Natural killer cell (primary cell): ENCODE measurements at regions not wholly inside any gene's neighbourhood (a gene's known extent, or its start where the extent isn't known, plus 50 kb on each side); places are given as distances from the start of the nearest gene placed in this dataset.

ENCODE experiments used
- ATAC-seq, 3 donors: fragments of 150-1000 bp in 2 of 3; fragments of 200-7000 bp in 1 of 3; cut with Tn5 transposase; 1 replicate in 1 of 3; 2 replicates in 2 of 3; pipeline ENCODE4 v1.10.0; 2021; ENCODE audit warnings: mild to moderate bottlenecking in 2 of 3, moderate library complexity in 2 of 3
- DNase-seq, 2 donors: peaks; one replicate each; pipeline versions ENCODE4 v3.0.0 to v3.0.0-alpha.2; 2013 to 2021; ENCODE audit warnings: mixed read lengths in 1 of 2
- H3K27ac ChIP-seq: one replicate; pipeline ENCODE4 v1.5.1; 2013; ENCODE audit warnings: mild to moderate bottlenecking, low read length
- H3K27me3 ChIP-seq: one replicate; pipeline ENCODE4 v1.6.1; 2013; ENCODE audit warnings: low read length; ENCODE audit not compliant: control insufficient read depth, insufficient read depth
- H3K36me3 ChIP-seq: one replicate; pipeline ENCODE4 v1.6.1; 2013; ENCODE audit warnings: low read length; ENCODE audit not compliant: control insufficient read depth, insufficient read depth
- H3K4me1 ChIP-seq: one replicate; pipeline ENCODE4 v1.6.1; 2013; ENCODE audit warnings: low read length; ENCODE audit not compliant: control insufficient read depth, insufficient read depth
- H3K4me3 ChIP-seq: one replicate; pipeline ENCODE4 v1.5.1; 2013; ENCODE audit warnings: low read length
- H3K9me3 ChIP-seq: one replicate; pipeline ENCODE4 v1.6.1; 2013; ENCODE audit warnings: low read length; ENCODE audit not compliant: control insufficient read depth, insufficient read depth
- H3K27ac Mint-ChIP-seq, 2 donors: one replicate each; pipeline ENCODE4 v1.8.0; 2022; ENCODE audit warnings: mild to moderate bottlenecking in 2 of 2, mixed read lengths in 2 of 2, moderate library complexity in 1 of 2
- H3K27me3 Mint-ChIP-seq, 2 donors: one replicate each; pipeline ENCODE4 v1.8.0; 2022; ENCODE audit warnings: low read depth in 2 of 2, mixed read lengths in 2 of 2
- H3K36me3 Mint-ChIP-seq: one replicate; pipeline ENCODE4 v1.8.0; 2022; ENCODE audit warnings: mixed read lengths
- H3K4me1 Mint-ChIP-seq, 2 donors: one replicate each; pipeline ENCODE4 v1.8.0; 2022; ENCODE audit warnings: mixed read lengths in 2 of 2
- H3K4me3 Mint-ChIP-seq: one replicate; pipeline ENCODE4 v1.8.0; 2022; ENCODE audit warnings: mild to moderate bottlenecking, moderate library complexity, mixed read lengths
- H3K9me3 Mint-ChIP-seq, 2 donors: one replicate each; pipeline ENCODE4 v1.8.0; 2022; ENCODE audit warnings: mixed read lengths in 2 of 2
- CTCF ChIP-seq: fragments of 200-600 bp; IDR thresholded peaks from one replicate; pipeline ENCODE4 v1.8.0; 2022; ENCODE audit warnings: antibody characterized with exemption
- WGBS: methylation state at CpG from one replicate; pipeline ENCODE4 v1.1.7; 2013; ENCODE audit warnings: missing lambda C conversion rate; ENCODE audit not compliant: insufficient coverage; 5-methylcytosine and 5-hydroxymethylcytosine counted together
- intact Hi-C: fragments of 100-400 bp; cut with micrococcal nuclease; formaldehyde crosslinking; loops from one replicate; pipeline ENCODE4 v1.14.2; 2022

- Histone ChIP-seq H3K36me3 (no peaks in the 10 kb centered on the region), H3K9me3 (no peaks in the 10 kb centered on the region), H3K4me1 (no peaks in the 10 kb centered on the region), H3K27me3 (no peaks in the 10 kb centered on the region), H3K4me3 (no peak overlapping the region), H3K27ac (no peak overlapping the region)
- Mint-ChIP-seq H3K27ac (no peak overlapping the region), H3K36me3 (no peaks in the 10 kb centered on the region), H3K4me3 (no peak overlapping the region), H3K27me3 (peaks cover 4 to 7% of the 10 kb centered on the region in 2 donors), H3K9me3 (no peaks in the 10 kb centered on the region), H3K4me1 (no peaks in the 10 kb centered on the region)
- 76% methylated on average over 4 of the region's 4 CpGs for WGBS
- no peak for TF ChIP-seq CTCF
- DNase-seq (no peak), ATAC-seq (no peak)
- intact Hi-C loops: no loop called here
Measured at GRCh38 chr1:29687601-29688244, 451.4 kb downstream of the PTPRU start.

GRCh38 chr1:29687166-29687565, 450.8 kb downstream of the PTPRU start:
- H3K27me3 ChIP-seq: no peaks in the 10 kb centered on the region
- DNase-seq (no peak), ATAC-seq (no peak)
- no peaks in the 10 kb centered on the region for H3K4me1 ChIP-seq
- H3K27ac Mint-ChIP-seq: no peak overlapping the region
- no peaks in the 10 kb centered on the region for H3K9me3 Mint-ChIP-seq
- H3K27me3 Mint-ChIP-seq: peaks cover 4 to 7% of the 10 kb centered on the region in 2 donors
- 73% methylated on average over 2 of the region's 3 CpGs for WGBS
- no peak overlapping the region for H3K4me3 Mint-ChIP-seq
- no peaks in the 10 kb centered on the region for H3K36me3 Mint-ChIP-seq
- H3K4me1 Mint-ChIP-seq: no peaks in the 10 kb centered on the region
- TF ChIP-seq CTCF: no peak
- no peak overlapping the region for H3K27ac ChIP-seq
- intact Hi-C loops: no loop called here
- H3K4me3 ChIP-seq: no peak overlapping the region
- no peaks in the 10 kb centered on the region for H3K9me3 ChIP-seq
- H3K36me3 ChIP-seq: no peaks in the 10 kb centered on the region

- WGBS: 88% methylated on average over 18 of the region's 22 CpGs
- TF ChIP-seq CTCF: no peak
- no peak for DNase-seq
- Histone ChIP-seq H3K36me3 (no peaks in the 10 kb centered on the region), H3K4me1 (no peaks in the 10 kb centered on the region), H3K27ac (no peak overlapping the region), H3K4me3 (no peak overlapping the region), H3K27me3 (no peaks in the 10 kb centered on the region), H3K9me3 (no peaks in the 10 kb centered on the region)
- H3K4me3 Mint-ChIP-seq: no peak overlapping the region
- intact Hi-C loops: no loop called here
- no peaks in the 10 kb centered on the region for H3K9me3 Mint-ChIP-seq
- H3K4me1 Mint-ChIP-seq: no peaks in the 10 kb centered on the region
- no peaks in the 10 kb centered on the region for H3K36me3 Mint-ChIP-seq
- ATAC-seq: no peak
- H3K27me3 Mint-ChIP-seq: peaks cover 4 to 7% of the 10 kb centered on the region in 2 donors
- no peak overlapping the region for H3K27ac Mint-ChIP-seq
Measured at GRCh38 chr1:29686012-29686930, 449.9 kb downstream of the PTPRU start.
